ENCODE measurements at regions not wholly inside any gene's neighbourhood (a gene's known extent, or its start where the extent isn't known, plus 50 kb on each side); places are given as distances from the start of the nearest gene placed in this dataset.
A peak's percentile ranks its signal among the peaks of the same experiment; 100 is the strongest.

DNA sequence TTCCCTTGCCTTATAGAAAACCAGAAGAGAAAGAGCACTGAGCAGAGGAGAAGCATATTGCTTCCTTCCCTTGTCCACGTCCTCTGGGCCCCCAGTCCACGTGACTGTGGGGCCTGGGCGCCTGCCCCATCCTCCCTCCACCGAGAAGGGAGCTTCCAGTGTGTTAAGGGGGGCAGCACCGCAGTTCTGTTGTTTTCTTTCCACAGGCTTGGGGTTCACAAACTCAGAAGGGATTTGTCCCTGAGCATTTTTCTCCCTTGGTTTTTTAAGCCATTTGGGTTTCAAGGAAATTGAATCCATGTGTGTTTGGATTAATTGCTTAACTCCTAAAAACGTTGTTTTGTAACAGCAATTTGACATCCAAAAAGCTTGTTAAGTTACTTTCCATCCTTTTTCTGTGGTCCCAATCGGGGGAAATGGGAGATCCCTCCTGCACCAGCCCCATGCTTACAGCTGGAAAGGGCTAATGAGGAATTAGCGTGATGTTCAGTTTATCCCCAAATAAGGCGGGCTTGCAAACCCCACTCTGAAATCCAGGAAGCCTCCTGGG is 347.5 kb upstream of the TNRC6C start:
- Histone ChIP-seq H3K9me3 (ENCODE audit: control insufficient read depth, insufficient read depth, low read length) (no peaks in the 10 kb centered on the region), H3K9me2 (replicated peaks; ENCODE audit: control insufficient read depth, low read length) (no peaks in the 10 kb centered on the region), H3K4me3 (ENCODE audit: low read length) (no peak overlapping the region), H3F3A (ENCODE audit: control insufficient read depth, insufficient read depth) (no peaks in the 10 kb centered on the region), H3K36me3 (ENCODE audit: control insufficient read depth, low read length) (no peaks in the 10 kb centered on the region), H3K79me2 (ENCODE audit: control insufficient read depth, low read length) (no peaks in the 10 kb centered on the region), H3K27ac (ENCODE audit: low read depth, low read length) (no peak overlapping the region), H4K20me1 (ENCODE audit: control insufficient read depth, insufficient read depth, low read depth, low read length) (no peaks in the 10 kb centered on the region), H3K4me2 (ENCODE audit: low read length) (peak overlapping the region; percentile 57; the same call in 1 of the 2 replicates), H3K27me3 (ENCODE audit: control insufficient read depth, low read length) (peaks cover 8% of the 10 kb centered on the region), H3K4me1 (ENCODE audit: control insufficient read depth, low read length) (peaks cover 15% of the 10 kb centered on the region)
- TF ChIP-seq, protein P1, sequence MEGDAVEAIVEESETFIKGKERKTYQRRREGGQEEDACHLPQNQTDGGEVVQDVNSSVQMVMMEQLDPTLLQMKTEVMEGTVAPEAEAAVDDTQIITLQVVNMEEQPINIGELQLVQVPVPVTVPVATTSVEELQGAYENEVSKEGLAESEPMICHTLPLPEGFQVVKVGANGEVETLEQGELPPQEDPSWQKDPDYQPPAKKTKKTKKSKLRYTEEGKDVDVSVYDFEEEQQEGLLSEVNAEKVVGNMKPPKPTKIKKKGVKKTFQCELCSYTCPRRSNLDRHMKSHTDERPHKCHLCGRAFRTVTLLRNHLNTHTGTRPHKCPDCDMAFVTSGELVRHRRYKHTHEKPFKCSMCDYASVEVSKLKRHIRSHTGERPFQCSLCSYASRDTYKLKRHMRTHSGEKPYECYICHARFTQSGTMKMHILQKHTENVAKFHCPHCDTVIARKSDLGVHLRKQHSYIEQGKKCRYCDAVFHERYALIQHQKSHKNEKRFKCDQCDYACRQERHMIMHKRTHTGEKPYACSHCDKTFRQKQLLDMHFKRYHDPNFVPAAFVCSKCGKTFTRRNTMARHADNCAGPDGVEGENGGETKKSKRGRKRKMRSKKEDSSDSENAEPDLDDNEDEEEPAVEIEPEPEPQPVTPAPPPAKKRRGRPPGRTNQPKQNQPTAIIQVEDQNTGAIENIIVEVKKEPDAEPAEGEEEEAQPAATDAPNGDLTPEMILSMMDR (IDR thresholded peaks at IDR 0.05; ENCODE audit: low read depth, low read length, poor library complexity, severe bottlenecking) = no peak
- TF ChIP-seq EZH2phosphoT487 (IDR thresholded peaks at IDR 0.05; ENCODE audit: borderline replicate concordance, low read length) = no peak

DNA sequence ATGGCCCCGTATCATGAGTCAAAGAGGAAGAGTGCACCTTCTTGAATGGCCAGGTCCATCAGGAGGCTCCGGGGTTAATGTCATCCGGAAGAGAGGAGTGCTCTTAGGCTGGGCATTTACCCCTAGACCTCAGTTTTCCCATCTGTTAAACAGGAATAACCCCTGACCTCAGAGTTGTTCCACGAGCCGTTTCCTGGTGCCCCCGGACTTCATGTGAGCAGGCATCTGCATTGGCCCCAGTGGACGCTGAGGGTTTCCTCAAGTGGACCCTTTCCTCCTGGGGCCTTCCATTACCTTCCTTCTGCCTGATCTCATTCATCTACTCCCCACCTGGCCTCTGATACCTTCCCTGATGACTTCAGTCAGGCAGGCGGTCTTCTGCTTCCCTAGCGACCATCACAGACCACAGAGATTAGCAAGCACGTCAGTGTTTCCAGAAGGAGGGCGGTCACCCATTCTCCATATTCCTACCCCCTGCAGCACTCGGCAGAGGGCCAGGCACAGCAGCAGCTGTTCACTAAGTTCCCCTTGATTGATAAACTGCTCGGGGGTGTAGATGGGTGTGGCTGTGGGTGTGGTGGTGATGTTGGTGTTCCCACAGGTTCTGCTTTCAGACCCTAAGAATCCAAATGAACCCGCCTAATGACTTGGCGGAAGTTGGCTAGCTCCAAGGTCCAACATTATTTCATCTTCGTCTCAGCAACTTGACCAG is 346.6 kb upstream of the TNRC6C start:
- peaks cover 8% of the 10 kb centered on the region for H3K27me3 ChIP-seq (ENCODE audit: control insufficient read depth, low read length)
- H3K4me2 ChIP-seq (ENCODE audit: low read length) = no peak overlapping the region
- H3F3A ChIP-seq (ENCODE audit: control insufficient read depth, insufficient read depth) = no peaks in the 10 kb centered on the region
- peaks cover 15% of the 10 kb centered on the region for H3K4me1 ChIP-seq (ENCODE audit: control insufficient read depth, low read length)
- no peak overlapping the region for H3K27ac ChIP-seq (ENCODE audit: low read depth, low read length)
- TF ChIP-seq EZH2phosphoT487 (IDR thresholded peaks at IDR 0.05; ENCODE audit: borderline replicate concordance, low read length) = no peak
- TF ChIP-seq, protein P1 (IDR thresholded peaks at IDR 0.05; ENCODE audit: low read depth, low read length, poor library complexity, severe bottlenecking) = no peak
- H3K79me2 ChIP-seq (ENCODE audit: control insufficient read depth, low read length) = no peaks in the 10 kb centered on the region
- H3K9me3 ChIP-seq (ENCODE audit: control insufficient read depth, insufficient read depth, low read length) = no peaks in the 10 kb centered on the region
- no peaks in the 10 kb centered on the region for H3K36me3 ChIP-seq (ENCODE audit: control insufficient read depth, low read length)
- no peak overlapping the region for H3K4me3 ChIP-seq (ENCODE audit: low read length)
- H3K9me2 ChIP-seq (replicated peaks; ENCODE audit: control insufficient read depth, low read length) = no peaks in the 10 kb centered on the region
- no peaks in the 10 kb centered on the region for H4K20me1 ChIP-seq (ENCODE audit: control insufficient read depth, insufficient read depth, low read depth, low read length)

DNA sequence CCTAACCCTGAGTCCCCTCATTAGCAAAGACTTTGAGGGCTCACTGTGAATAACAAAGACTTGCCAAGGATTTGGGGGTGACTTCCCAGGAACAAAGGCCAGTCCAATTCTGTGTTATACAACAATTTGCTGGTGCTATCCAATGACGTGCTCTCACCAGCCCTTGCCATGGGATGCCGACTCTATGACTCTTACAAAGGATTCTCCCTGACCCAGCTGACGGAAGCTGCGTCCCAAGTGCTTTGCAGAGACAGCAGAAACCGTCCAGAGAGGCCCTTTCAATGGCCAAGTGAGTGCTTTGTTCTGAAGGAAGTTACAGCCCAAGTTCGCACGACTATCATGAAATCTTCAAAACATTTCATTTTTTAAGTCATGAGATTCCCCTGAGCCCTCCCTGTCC is 345.3 kb upstream of the TNRC6C start:
- Histone ChIP-seq H3K27ac (ENCODE audit: low read depth, low read length) (no peak overlapping the region), H3K9me3 (ENCODE audit: control insufficient read depth, insufficient read depth, low read length) (no peaks in the 10 kb centered on the region), H3K79me2 (ENCODE audit: control insufficient read depth, low read length) (no peaks in the 10 kb centered on the region), H3K36me3 (ENCODE audit: control insufficient read depth, low read length) (no peaks in the 10 kb centered on the region), H4K20me1 (ENCODE audit: control insufficient read depth, insufficient read depth, low read depth, low read length) (no peaks in the 10 kb centered on the region), H3K4me2 (ENCODE audit: low read length) (no peak overlapping the region), H3K4me3 (ENCODE audit: low read length) (no peak overlapping the region), H3K4me1 (ENCODE audit: control insufficient read depth, low read length) (peaks cover 21% of the 10 kb centered on the region), H3K27me3 (ENCODE audit: control insufficient read depth, low read length) (peaks cover 8% of the 10 kb centered on the region), H3F3A (ENCODE audit: control insufficient read depth, insufficient read depth) (no peaks in the 10 kb centered on the region), H3K9me2 (replicated peaks; ENCODE audit: control insufficient read depth, low read length) (no peaks in the 10 kb centered on the region)
- no peak for TF ChIP-seq EZH2phosphoT487 (IDR thresholded peaks at IDR 0.05; ENCODE audit: borderline replicate concordance, low read length)
- TF ChIP-seq, protein P1 (IDR thresholded peaks at IDR 0.05; ENCODE audit: low read depth, low read length, poor library complexity, severe bottlenecking) = no peak
